Skeletal muscle cell (primary cell): ENCODE measurements at regions not wholly inside any gene's neighbourhood (a gene's known extent, or its start where the extent isn't known, plus 50 kb on each side); places are given as distances from the start of the nearest gene placed in this dataset.
"Not testable (repeated sequence)": the region's sequence is repeated elsewhere in the genome, so short reads cannot be mapped to it uniquely, and the experiment has no call there.

ENCODE experiments used
- DNase-seq: peaks from one replicate; pipeline ENCODE4 v3.0.0-alpha.2; 2010; ENCODE audit warnings: low read depth
- H3K4me3 ChIP-seq: 2 replicates; pipeline ENCODE4 v1.5.1; 2011; ENCODE audit warnings: low read depth, mild to moderate bottlenecking, control low read depth, low read length, moderate library complexity

DNA sequence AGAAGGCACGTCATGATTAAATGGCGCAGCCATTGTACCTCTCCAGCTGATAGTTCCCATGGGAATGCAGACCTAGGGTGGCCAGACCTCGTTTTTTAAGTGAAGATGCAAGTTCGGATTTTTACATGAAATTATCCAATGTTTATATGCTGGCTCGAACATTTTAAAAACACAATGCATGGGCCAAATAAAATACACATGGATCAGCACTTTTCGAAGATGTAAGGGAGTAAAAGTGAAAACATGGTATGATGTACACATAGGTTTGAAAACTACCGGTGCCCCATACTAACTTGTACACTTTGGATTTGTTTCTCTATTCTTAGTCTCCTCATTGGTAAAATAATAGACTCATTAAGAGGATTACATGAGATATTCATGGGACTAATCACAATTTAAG, 412.5 kb upstream of the CCNG1 start:
- DNase-seq = no peak
- no peak overlapping the region for H3K4me3 ChIP-seq

DNA sequence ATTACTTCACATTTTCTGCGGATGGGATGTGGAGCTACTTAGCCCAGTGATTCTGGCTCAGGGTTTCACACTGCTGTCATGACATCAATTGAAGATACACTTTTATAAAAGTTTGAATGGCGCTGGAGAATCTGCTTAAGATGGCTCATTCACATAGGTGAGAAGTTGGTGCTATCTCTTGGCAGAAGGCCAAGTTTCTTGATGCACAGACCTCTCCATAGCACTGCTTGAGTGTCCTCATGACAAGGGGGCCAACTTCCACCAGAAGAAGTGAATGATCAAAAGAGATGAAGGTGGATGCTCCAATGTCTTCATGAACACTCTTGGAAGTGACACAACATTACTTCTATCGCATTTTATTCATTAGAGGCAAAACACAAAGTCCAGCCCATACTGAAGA, 403.7 kb upstream of the CCNG1 start:
- DNase-seq = no peak
- no peak overlapping the region for H3K4me3 ChIP-seq

DNA sequence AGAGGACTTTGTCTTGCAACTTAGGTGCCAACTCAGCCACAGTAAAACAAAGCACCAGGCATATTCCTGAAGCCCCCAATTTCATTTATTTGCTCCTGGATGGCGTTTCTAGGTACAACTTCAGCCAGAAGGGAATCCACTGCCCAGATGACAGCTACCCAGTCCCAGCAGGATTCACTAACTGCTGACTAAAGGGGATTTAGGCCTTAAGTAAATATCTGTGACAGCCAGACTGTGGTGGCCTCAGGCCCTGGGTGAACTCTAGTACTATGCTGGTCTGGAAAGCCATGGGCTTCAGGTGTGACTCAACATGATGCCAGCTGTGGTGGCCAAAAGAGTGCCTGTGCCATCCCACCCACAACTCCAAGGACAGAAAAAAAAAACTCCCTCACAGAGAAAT, 396.1 kb upstream of the CCNG1 start:
- DNase-seq = no peak

DNA sequence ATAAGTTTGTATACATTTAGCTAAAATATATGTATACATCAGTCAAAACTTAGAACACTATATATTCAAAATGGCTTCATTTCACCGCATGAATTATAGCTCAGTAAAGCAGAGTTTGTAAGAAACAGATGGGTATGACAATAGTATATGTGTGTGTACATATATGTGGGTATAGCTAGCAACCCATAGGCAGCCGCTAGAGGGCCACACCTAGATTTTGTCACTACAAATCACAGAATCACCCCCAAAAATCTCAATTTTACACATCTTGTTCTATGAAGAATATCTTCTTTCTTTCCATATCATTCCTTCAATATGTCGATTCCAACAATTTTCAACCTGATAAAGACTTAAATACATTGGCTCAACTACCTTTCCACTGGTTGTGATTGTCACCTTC, 357.8 kb upstream of the CCNG1 start:
- DNase-seq = no peak
- no peak overlapping the region for H3K4me3 ChIP-seq

More for the DNA sequence above, 396.1 kb upstream of the CCNG1 start:
- no peak overlapping the region for H3K4me3 ChIP-seq

DNA sequence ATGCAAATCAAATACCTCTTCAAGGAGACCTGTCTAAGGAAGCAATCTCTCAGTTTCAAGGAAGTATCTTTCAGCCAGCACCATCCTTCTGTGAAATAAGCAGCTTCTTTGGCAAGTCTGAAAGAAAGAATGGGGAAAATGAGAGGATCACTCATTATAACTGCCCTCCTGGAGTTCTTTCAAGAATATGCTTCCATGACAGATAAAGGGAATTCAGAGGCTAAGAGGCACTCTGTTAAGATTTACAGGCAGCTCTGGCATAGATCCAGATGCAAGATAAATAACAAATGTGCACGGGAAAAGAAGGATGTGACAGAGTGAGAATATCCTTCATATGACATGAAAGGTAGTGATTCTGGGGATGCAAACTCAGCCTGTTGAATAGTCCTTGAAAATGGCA, 348.2 kb upstream of the CCNG1 start:
- no peak for DNase-seq
- no peak overlapping the region for H3K4me3 ChIP-seq

DNA sequence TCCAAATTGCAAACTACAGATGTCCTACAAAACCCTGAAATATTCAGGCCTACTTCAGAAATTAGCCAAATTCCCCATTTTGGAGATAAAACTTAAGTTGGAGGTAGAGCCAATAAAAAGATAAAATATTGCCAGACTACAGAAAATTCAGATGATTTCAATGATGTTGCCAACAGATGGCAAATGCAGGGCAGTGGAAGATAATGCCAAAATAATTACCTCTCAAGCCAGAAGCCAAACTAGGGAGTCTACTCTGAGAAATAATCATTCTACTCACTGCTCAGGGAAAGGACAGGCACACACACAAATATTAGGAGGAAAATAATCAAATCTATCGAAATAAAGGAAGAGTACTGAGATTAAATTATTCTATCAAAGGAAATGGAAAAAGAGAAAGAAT, 347.5 kb upstream of the CCNG1 start:
- DNase-seq = no peak
- H3K4me3 ChIP-seq = no peak overlapping the region

DNA sequence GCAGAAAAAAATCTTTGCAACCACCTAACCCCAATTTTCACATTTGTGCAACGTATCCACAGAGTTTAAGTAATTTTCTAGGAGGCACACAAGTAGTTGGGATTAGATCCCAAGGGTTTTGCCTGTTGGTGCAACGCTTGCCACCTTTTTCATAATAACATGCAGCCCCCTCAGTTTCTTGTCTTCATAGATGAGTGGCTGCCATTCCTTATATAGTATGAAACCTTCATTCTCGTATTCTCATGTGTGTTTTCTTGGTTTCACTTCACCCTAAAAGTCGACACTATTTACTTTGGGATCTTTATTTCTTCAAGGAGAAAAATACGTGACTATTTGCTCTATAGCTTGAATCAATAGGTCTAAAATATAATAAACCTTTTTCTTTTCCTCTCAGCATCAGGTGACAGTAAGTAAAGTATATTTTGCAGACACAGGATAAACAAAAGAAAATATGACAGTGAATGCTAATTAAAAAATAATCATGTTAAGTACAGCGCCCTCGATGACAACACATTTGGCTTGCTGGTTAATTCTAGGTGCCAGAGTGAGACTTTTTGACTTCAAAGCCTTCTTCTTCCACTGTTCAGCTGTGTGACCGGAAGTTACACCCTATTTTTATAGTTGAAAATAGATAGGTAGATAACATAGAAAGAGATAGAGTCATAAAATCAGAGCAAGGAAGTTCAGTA, 342.8 kb upstream of the CCNG1 start:
- DNase-seq = no peak
- no peak overlapping the region for H3K4me3 ChIP-seq

DNA sequence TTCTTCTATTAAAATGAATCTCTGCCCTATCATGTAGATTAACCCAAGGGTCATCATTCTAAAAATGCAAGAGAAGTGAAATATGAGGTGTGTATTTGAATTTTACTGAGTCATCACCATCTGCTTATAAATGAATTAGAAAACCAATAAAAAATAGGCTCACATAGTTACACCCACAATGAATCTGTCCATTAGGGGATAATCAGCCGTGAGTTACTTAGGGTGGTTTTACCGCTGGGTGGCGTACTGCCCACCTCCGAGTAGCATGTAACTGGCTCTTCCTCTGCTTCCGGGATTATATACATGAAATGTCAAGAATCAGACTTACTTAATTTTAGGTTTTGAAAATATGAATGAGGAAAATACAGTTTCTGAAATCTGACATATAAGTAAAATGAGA, 332.9 kb upstream of the CCNG1 start:
- no peak for DNase-seq
- H3K4me3 ChIP-seq = no peak overlapping the region

DNA sequence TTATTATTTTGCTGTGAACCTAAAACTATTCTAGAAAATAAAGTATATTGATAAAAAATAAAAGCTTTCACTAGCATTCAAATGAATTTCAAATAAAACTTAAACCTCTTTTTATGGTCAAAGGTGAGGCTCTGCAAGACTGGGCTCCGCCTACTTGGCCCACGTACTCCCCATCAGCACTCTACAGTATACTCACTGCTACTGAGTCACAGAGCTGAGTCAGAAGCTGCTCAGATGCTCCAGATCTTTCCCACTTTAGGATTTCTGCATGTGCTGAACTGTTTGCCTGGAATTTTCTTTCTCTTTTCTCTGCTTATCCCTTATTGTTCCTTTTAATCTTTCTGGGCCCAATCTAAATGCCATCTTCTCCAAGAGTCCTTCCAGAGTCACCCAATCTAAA, 331.9 kb upstream of the CCNG1 start:
- no peak overlapping the region for H3K4me3 ChIP-seq
- no peak for DNase-seq

DNA sequence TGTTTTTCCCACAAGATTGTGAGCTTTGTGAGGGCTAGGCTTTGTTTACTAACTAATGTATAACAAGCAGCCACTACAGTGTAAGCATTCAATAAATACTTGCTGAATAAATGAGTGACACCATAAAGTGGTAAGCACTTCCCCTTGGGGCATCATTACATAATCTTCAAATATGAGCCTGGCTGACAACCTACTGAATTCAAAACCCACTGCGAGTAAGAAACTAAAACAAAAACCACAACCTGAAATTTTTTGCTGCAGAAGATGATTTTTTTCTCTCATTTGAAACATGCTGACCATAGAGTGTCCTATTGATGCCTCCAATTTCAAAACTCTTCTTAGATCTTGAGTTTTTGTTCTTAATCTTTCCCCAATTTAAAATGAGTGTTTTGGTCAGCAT, 331.3 kb upstream of the CCNG1 start:
- no peak overlapping the region for H3K4me3 ChIP-seq
- DNase-seq = no peak

DNA sequence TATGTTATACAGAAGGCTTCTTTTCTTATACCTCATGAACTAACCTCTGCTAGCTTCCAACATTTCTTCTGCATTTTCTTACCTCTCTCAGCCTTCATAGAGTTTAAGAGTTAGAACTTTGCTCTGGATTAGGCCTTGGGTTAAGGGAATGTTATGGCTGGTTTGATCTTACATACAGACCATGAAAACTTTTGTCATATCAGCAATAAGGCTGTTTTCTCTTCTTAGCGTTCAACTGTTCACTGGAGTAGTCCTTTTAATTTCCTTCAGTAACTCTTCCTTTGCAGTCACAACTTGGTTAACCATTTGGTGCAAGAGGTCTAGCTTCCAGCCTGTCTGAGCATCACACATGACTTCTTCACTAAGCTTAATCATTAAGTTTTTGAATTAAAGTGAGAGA, 329.0 kb upstream of the CCNG1 start:
- no peak overlapping the region for H3K4me3 ChIP-seq
- DNase-seq = no peak

DNA sequence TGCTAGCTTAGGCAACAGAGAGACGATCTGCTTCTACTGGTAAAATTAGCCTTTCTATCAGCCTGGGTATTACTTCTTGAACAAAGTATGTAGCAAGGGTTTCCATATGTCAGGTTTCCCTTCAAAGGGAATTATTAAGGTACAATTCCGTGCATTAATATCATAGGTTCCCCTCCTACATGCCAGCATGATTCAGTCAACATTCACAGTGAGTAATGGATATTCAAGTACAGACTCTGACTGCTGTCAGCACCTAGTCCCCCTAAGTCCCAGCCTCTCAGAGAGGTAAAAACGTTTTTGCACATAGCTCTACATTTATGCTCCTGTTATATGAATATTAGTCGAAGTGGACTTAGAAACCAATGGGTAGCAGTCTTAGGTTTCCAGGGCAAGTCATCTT, 322.4 kb upstream of the CCNG1 start:
- H3K4me3 ChIP-seq = no peak overlapping the region
- no peak for DNase-seq

DNA sequence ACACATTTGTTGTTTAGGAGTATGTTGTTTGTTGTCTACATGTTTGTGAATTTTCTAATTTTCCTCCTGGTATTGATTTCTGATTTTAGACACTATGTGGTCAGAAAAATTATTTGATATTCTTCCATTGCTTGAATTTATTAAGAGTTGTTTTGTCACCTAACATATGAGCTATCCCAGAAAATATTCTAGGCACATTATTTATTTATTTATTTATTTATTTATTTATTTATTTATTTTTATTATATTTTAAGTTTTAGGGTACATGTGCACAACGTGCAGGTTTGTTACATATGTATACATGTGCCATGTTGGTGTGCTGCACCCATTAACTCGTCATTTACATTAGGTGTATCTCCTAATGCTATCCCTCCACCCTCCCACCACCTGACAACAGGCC, 320.8 kb upstream of the CCNG1 start:
- DNase-seq, H3K4me3 ChIP-seq: not testable (repeated sequence)

DNA sequence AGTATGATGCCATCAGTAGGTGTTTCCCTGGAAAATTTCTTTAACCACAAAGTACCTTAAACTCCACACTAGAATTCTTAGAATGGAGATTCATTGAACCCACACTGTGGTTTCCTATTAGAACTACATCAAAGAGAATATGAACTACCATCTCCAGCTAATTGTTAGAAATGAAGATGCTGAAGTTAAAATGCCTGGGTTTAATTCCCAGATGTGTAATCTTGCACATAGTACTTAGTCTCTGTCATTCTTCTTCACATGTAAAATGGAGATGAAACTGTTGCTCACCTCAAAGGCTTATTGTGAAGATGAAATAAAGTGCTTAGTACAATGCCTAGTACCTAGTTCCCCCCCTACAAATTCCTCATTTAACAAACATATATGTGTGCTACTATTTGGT, 303.3 kb upstream of the CCNG1 start:
- no peak overlapping the region for H3K4me3 ChIP-seq
- no peak for DNase-seq

DNA sequence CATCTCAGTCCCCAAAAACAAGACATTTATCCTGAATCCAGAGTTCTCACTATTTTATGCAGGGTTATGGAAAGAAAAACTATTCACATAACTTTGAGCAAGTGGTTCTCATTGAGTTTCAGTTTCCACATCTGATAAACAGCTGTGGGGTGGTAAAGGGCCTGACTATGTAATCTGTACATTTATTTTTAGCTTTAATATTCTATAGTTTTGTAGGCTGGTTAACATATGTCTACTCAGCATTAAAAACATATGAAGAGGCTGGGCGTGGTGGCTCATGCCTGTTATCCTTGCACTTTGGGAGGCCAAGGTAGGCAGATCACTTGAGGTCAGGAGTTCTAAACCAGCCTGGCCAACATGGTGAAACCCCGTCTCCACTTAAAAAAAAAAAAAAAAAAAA, 301.5 kb upstream of the CCNG1 start:
- H3K4me3 ChIP-seq = no peak overlapping the region
- DNase-seq = no peak

DNA sequence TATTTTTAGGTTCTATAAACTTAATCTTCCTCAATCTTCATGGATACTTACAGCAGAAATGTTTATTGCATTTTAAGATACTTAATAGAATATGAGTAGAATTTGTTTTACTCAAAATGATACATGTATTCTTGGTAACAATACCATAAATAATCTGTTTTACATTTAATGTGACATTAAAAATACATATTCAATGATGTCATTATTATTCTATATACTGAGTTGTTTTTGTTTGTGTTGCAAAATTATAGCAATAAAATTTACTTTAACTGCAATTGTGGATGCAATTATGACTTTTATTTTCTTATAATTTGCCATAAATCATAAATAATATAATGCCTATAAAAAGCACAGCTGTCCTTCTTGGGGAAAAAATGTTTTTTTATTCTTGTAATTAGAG, 275.9 kb upstream of the CCNG1 start:
- DNase-seq = no peak
- H3K4me3 ChIP-seq = no peak overlapping the region

DNA sequence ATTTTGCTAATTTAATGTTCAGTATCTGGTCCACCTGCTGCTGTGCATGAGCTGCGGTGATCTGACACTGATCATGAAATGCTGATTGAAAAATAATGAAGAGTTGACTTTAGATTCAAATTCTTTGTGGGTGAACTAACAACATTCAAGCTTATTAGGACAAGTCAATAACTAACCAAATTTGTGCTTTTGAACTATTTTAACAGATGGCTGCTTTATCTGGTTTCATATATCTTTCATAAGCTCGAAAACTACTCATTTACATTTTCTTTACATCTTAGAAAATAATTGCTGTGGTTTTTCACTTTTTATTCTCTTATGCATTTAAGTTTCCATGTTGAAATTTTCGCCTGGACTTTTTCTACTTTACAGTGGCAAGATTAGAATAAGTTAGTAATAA, 274.8 kb upstream of the CCNG1 start:
- no peak for DNase-seq

DNA sequence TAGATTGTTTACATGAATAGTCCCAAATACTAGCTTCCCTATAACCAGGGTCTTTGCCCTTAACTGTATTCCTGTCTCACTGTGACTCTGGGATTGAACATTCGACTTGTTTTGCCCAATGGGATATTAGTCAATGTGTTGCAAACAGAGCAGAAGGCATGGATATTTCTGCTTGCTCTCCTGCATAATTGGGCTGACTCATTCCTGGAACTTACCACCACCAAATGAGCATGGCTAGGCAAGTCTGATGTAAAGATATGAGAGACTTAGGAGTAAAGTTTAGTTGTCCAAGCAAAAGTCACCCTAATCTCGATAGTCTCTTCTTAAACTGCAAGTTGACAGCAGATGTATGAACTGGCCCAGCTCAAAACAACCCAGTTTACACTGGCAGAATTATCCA, 273.5 kb upstream of the CCNG1 start:
- H3K4me3 ChIP-seq = no peak overlapping the region
- no peak for DNase-seq

More for the DNA sequence above, 274.8 kb upstream of the CCNG1 start:
- H3K4me3 ChIP-seq = no peak overlapping the region

DNA sequence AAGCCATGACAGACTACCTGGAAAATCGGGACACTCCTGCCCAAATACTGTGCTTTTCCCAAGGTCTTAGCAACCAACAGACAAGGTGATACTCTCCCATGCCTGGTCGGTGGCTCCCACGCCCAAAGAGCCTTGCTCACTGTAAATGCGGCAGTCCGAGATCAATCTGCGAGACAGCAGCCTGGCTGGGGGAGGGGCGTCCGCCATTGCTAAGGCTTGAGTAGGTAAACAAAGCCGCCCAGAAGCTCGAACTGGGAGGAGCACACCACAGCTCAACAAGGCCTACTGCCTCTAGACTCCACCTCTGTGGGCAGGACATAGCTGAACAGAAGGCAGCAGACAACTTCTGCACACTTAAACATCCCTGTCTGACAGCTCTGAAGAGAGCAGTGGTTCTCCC, 272.1 kb upstream of the CCNG1 start:
- H3K4me3 ChIP-seq = no peak overlapping the region
- DNase-seq = no peak

DNA sequence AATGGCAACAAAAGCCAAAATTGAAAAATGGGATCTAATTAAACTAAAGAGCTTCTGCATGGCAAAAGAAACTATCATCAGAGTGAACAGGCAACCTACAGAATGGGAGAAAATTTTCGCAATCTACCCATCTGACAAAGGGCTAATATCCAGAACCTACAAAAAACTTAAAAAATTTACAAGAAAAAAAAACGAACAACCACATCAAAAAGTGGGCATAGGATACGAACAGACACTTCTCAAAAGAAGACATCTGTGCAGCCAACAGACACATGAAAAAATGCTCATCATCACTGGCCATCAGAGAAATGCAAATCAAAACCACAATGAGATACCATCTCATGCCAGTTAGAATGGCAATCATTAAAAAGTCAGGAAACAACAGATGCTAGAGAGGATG, 267.2 kb upstream of the CCNG1 start:
- DNase-seq, H3K4me3 ChIP-seq: not testable (repeated sequence)

DNA sequence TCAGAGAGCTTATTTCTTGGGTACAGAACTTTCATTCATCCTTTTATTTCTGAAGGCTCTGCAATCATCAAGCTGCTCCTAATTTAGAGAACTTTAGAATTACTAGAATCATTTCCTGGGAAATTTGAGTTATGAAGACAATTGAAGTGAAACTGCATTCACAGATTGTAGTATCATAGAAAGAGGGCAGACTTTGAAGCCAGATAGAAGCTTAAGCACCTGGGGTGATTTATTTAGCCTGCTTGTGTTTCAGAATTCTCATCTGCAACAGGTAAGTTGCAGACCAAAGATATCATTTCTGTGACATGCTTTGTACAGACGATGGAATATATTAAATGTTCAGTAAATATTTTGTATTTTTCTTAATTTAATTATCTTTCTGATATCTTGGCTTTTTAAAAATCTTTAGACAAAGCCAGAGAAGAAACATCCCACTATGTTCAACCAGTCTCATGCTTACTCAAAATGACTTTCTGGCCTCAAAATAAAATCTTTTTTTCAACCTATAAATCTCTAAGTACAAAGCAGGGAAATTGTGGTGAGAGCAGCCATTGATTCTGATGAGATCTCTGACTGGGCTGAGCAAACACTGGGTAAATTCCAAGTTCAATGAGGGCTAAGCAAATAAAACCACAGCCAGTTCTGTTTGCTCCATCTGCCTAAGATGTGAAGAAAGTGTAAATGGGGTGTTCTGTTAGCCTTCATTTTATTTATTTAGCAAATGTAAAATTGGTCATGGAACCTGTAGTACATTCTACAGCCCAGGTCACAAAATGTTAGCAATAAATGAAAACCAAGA, 264.7 kb upstream of the CCNG1 start:
- no peak for DNase-seq
- no peak overlapping the region for H3K4me3 ChIP-seq
